ENCODE measurements at regions not wholly inside any gene's neighbourhood (a gene's known extent, or its start where the extent isn't known, plus 50 kb on each side); places are given as distances from the start of the nearest gene placed in this dataset.
"Not testable (repeated sequence)": the region's sequence is repeated elsewhere in the genome, so short reads cannot be mapped to it uniquely, and the experiment has no call there.

- DNase-seq (ENCODE audit: low spot score), result not testable (repeated sequence)
Observed at GRCh38 chr4:134501488-134501887, 299.9 kb upstream of the PABPC4L start.

- DNase-seq (ENCODE audit: low spot score), result no peak
Observed at GRCh38 chr4:134499074-134499473, 297.5 kb upstream of the PABPC4L start.

- no peak for DNase-seq (ENCODE audit: low spot score)
Observed at GRCh38 chr4:134490863-134491262, 289.3 kb upstream of the PABPC4L start.

GRCh38 chr4:134483514-134483913 is 281.9 kb upstream of the PABPC4L start:
- not testable (repeated sequence) for DNase-seq (ENCODE audit: low spot score)

- no peak for DNase-seq (ENCODE audit: low spot score)
Observed at GRCh38 chr4:134471569-134471968, 270.0 kb upstream of the PABPC4L start.

- DNase-seq (ENCODE audit: low spot score), result peak; percentile 49
Observed at GRCh38 chr4:134470544-134470943, 269.0 kb upstream of the PABPC4L start.

- DNase-seq (ENCODE audit: low spot score), result peak; percentile 53
Observed at GRCh38 chr4:134465417-134465816, 263.8 kb upstream of the PABPC4L start.

- DNase-seq (ENCODE audit: low spot score), result peak; percentile 56
Observed at GRCh38 chr4:134463771-134464170, 262.2 kb upstream of the PABPC4L start.

- DNase-seq (ENCODE audit: low spot score), result no peak
Observed at GRCh38 chr4:134426821-134427220, 225.2 kb upstream of the PABPC4L start.

GRCh38 chr4:134425756-134426155 is 224.2 kb upstream of the PABPC4L start:
- DNase-seq (ENCODE audit: low spot score), result no peak

- DNase-seq (ENCODE audit: low spot score), result no peak
Observed at GRCh38 chr4:134422776-134423175, 221.2 kb upstream of the PABPC4L start.

GRCh38 chr4:134421734-134422133 is 220.1 kb upstream of the PABPC4L start:
- no peak for DNase-seq (ENCODE audit: low spot score)

GRCh38 chr4:134408897-134409296 is 207.3 kb upstream of the PABPC4L start:
- no peak for DNase-seq (ENCODE audit: low spot score)

GRCh38 chr4:134401798-134402197 is 200.2 kb upstream of the PABPC4L start:
- DNase-seq (ENCODE audit: low spot score), result no peak

GRCh38 chr4:134393592-134393991 is 192.0 kb upstream of the PABPC4L start:
- no peak for DNase-seq (ENCODE audit: low spot score)

GRCh38 chr4:134390319-134390718 is 188.7 kb upstream of the PABPC4L start:
- DNase-seq (ENCODE audit: low spot score), result no peak

- no peak for DNase-seq (ENCODE audit: low spot score)
Observed at GRCh38 chr4:134388351-134388750, 186.8 kb upstream of the PABPC4L start.

GRCh38 chr4:134382478-134383227 is 181.1 kb upstream of the PABPC4L start:
- DNase-seq (ENCODE audit: low spot score), result no peak

- DNase-seq (ENCODE audit: low spot score), result no peak
Observed at GRCh38 chr4:134375775-134376174, 174.2 kb upstream of the PABPC4L start.

GRCh38 chr4:134365852-134366251 is 164.3 kb upstream of the PABPC4L start:
- no peak for DNase-seq (ENCODE audit: low spot score)

GRCh38 chr4:134364928-134365327 is 163.3 kb upstream of the PABPC4L start:
- DNase-seq (ENCODE audit: low spot score), result no peak

- no peak for DNase-seq (ENCODE audit: low spot score)
Observed at GRCh38 chr4:134345244-134345643, 143.7 kb upstream of the PABPC4L start.

GRCh38 chr4:134343656-134344055 is 142.1 kb upstream of the PABPC4L start:
- DNase-seq (ENCODE audit: low spot score), result no peak

- DNase-seq (ENCODE audit: low spot score), result no peak
Observed at GRCh38 chr4:134343081-134343480, 141.5 kb upstream of the PABPC4L start.
